Right atrium auricular region (tissue), 2 donors: ENCODE measurements at regions not wholly inside any gene's neighbourhood (a gene's known extent, or its start where the extent isn't known, plus 50 kb on each side); places are given as distances from the start of the nearest gene placed in this dataset.

Source experiments
- DNase-seq: peaks from one replicate; pipeline ENCODE4 v3.0.0-alpha.2; 2019; ENCODE audit warnings: low spot score
- H3K27ac ChIP-seq, 2 donors: fragments of 200-600 bp; sonication (generic); 1 replicate in 1 of 2; 2 replicates in 1 of 2; pipeline ENCODE4 v1.5.1; 2016 to 2019
- H3K27me3 ChIP-seq, 2 donors: fragments of 200-600 bp; sonication (generic); one replicate each; pipeline versions ENCODE4 v1.5.1 to v1.6.0; 2017 to 2019
- H3K36me3 ChIP-seq: fragments of 200-600 bp; sonication (generic); one replicate; pipeline ENCODE4 v1.5.1; 2016
- H3K4me1 ChIP-seq, 2 donors: fragments of 200-600 bp; sonication (generic); one replicate each; pipeline versions ENCODE4 v1.5.1 to v1.6.0; 2017 to 2019
- H3K4me3 ChIP-seq, 2 donors: fragments of 200-600 bp; sonication (generic); 1 replicate in 1 of 2; 2 replicates in 1 of 2; pipeline ENCODE4 v1.5.1; 2017 to 2019; ENCODE audit warnings: mild to moderate bottlenecking in 1 of 2, moderate library complexity in 1 of 2
- H3K9me3 ChIP-seq, 2 donors: fragments of 200-600 bp; sonication (generic); one replicate each; pipeline ENCODE4 v1.5.1; 2019
- CTCF ChIP-seq, 2 donors: fragments of 200-600 bp; sonication (generic); IDR thresholded peaks; one replicate each; pipeline ENCODE4 v1.5.1; 2019; ENCODE audit warnings: antibody characterized with exemption in 2 of 2

GRCh38 chr17:53631486-53631885 is 191.2 kb upstream of the KIF2B start:
- Histone ChIP-seq H3K4me3 (no peak overlapping the region), H3K4me1 (no peaks in the 10 kb centered on the region), H3K9me3 (no peaks in the 10 kb centered on the region), H3K27me3 (no peaks in the 10 kb centered on the region), H3K27ac (no peak overlapping the region), H3K36me3 (no peaks in the 10 kb centered on the region)
- TF ChIP-seq CTCF (IDR thresholded peaks at IDR 0.05) = no peak
- DNase-seq = no peak

DNA sequence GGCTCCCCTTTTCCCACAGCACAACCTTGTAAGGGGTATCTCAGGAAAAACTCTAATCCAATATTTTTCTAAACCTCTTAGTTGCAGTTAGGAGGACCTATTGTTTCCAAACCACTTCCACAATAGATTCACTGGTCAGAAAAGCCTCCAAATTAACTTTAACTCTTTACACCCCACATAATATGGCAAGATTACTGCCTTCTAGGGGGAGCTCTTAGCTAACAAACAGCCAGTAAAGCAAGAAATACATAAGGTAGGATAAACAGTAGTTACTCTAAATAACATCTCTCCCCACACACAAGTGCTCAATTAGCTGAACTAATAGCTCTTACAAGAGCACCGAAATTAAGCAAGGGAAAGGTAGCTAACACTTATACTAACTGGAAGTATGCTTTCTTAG is 192.1 kb upstream of the KIF2B start:
- DNase-seq = no peak
- no peak for TF ChIP-seq CTCF (IDR thresholded peaks at IDR 0.05)
- Histone ChIP-seq H3K27me3 (no peaks in the 10 kb centered on the region), H3K4me1 (no peaks in the 10 kb centered on the region), H3K27ac (no peak overlapping the region), H3K4me3 (no peak overlapping the region), H3K9me3 (no peaks in the 10 kb centered on the region), H3K36me3 (no peaks in the 10 kb centered on the region)

GRCh38 chr17:53630115-53630514 is 192.6 kb upstream of the KIF2B start:
- Histone ChIP-seq H3K27me3 (no peaks in the 10 kb centered on the region), H3K27ac (no peak overlapping the region), H3K9me3 (no peaks in the 10 kb centered on the region), H3K36me3 (no peaks in the 10 kb centered on the region), H3K4me3 (no peak overlapping the region), H3K4me1 (no peaks in the 10 kb centered on the region)
- DNase-seq = no peak
- no peak for TF ChIP-seq CTCF (IDR thresholded peaks at IDR 0.05)

DNA sequence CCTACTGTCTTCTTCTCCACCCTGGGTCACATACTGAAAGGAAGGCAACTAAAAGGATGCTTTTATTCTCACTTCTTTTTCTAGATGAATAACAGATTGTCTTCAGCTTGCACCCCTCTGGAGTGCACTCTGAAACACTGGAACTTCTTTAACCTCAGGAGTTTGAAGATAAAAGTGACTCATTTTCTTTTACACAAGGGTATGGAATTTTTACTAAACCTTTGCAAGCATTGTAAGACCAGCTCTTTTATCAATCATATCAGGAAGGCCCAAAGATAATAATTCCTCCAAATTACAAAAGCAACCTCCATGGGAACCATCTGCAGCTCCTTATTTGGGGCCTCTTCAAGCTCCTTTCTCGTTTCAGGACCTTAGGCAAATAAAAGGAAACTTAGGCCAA is 193.5 kb upstream of the KIF2B start:
- no peak overlapping the region for H3K27ac ChIP-seq
- H3K4me3 ChIP-seq = no peak overlapping the region
- H3K27me3 ChIP-seq = no peaks in the 10 kb centered on the region
- no peak for DNase-seq
- no peak for TF ChIP-seq CTCF (IDR thresholded peaks at IDR 0.05)
- H3K4me1 ChIP-seq = no peaks in the 10 kb centered on the region
- no peaks in the 10 kb centered on the region for H3K36me3 ChIP-seq
- H3K9me3 ChIP-seq = no peaks in the 10 kb centered on the region

GRCh38 chr17:53628011-53628410 is 194.7 kb upstream of the KIF2B start:
- no peak overlapping the region for H3K4me3 ChIP-seq
- H3K27ac ChIP-seq = no peak overlapping the region
- H3K27me3 ChIP-seq = no peaks in the 10 kb centered on the region
- H3K4me1 ChIP-seq = no peaks in the 10 kb centered on the region
- no peaks in the 10 kb centered on the region for H3K36me3 ChIP-seq
- DNase-seq = no peak
- TF ChIP-seq CTCF (IDR thresholded peaks at IDR 0.05) = no peak
- H3K9me3 ChIP-seq = no peaks in the 10 kb centered on the region

DNA sequence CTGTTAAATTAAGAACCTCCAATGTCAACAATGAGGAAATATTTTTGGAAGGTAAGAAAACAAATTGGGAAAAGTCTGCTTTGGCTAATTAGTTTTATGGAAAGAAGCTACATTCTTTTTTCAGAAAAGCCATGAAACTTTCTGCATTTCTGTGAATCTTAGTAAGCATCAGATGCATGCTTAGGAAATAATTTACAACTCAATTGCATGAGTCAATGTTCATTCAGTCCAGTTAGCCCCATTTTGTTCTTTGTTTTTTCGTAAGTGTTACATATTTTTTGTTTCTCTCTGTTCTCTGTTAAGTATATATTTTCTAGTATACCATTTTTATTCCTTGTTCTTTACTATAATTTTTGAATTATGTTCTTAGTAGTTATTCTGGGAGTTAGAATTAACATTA is 195.2 kb upstream of the KIF2B start:
- no peak overlapping the region for H3K27ac ChIP-seq
- DNase-seq = no peak
- H3K4me3 ChIP-seq = no peak overlapping the region
- H3K4me1 ChIP-seq = no peaks in the 10 kb centered on the region
- H3K36me3 ChIP-seq = no peaks in the 10 kb centered on the region
- H3K9me3 ChIP-seq = no peaks in the 10 kb centered on the region
- TF ChIP-seq CTCF (IDR thresholded peaks at IDR 0.05) = no peak
- H3K27me3 ChIP-seq = no peaks in the 10 kb centered on the region
